NB4 (cell line): ENCODE measurements at regions not wholly inside any gene's neighbourhood (a gene's known extent, or its start where the extent isn't known, plus 50 kb on each side); places are given as distances from the start of the nearest gene placed in this dataset.

ENCODE experiments used
- DNase-seq: peaks from one replicate; pipeline ENCODE4 v3.0.0; 2010; ENCODE audit warnings: low read depth
- H3K4me3 ChIP-seq: one replicate; pipeline ENCODE4 v1.5.1; 2011; ENCODE audit warnings: mild to moderate bottlenecking, low read depth, low read length, moderate library complexity
- CTCF ChIP-seq: IDR thresholded peaks from one replicate; pipeline ENCODE4 v1.5.1; 2012; ENCODE audit warnings: low read depth, low read length
- MAX ChIP-seq: IDR thresholded peaks from 2 replicates; pipeline ENCODE4 v1.6.1; 2011; ENCODE audit warnings: low read depth, low read length
- MYC ChIP-seq: IDR thresholded peaks from 2 replicates; pipeline ENCODE4 v1.6.1; 2011; ENCODE audit warnings: low read depth, low read length
- POLR2A ChIP-seq: IDR thresholded peaks from 2 replicates; pipeline ENCODE4 v1.6.1; 2011; ENCODE audit warnings: mild to moderate bottlenecking; ENCODE audit not compliant: insufficient read length; ENCODE audit errors: extremely low read depth

- no peak overlapping the region for H3K4me3 ChIP-seq
- DNase-seq: no peak
- TF ChIP-seq CTCF (no peak), MYC (no peak), POLR2A (no peak), MAX (no peak)
These were observed 115.1 kb downstream of the KCNE4 start for GRCh38 chr2:223166983-223167650.

GRCh38 chr2:223169830-223170605 is 118.0 kb downstream of the KCNE4 start:
- no peak for DNase-seq
- TF ChIP-seq MAX: no peak
- no peak for TF ChIP-seq POLR2A
- no peak for TF ChIP-seq MYC
- no peak for TF ChIP-seq CTCF
- no peak overlapping the region for H3K4me3 ChIP-seq

GRCh38 chr2:223176970-223177369 is 125.0 kb downstream of the KCNE4 start:
- DNase-seq: no peak
- no peak overlapping the region for H3K4me3 ChIP-seq
- TF ChIP-seq MYC: no peak
- no peak for TF ChIP-seq MAX
- no peak for TF ChIP-seq CTCF

GRCh38 chr2:223180463-223180862 is 128.5 kb downstream of the KCNE4 start:
- no peak for TF ChIP-seq CTCF
- TF ChIP-seq MAX: no peak
- no peak for TF ChIP-seq POLR2A
- no peak for TF ChIP-seq MYC
- H3K4me3 ChIP-seq: no peak overlapping the region
- no peak for DNase-seq

GRCh38 chr2:223181561-223181960 is 129.6 kb downstream of the KCNE4 start:
- H3K4me3 ChIP-seq: no peak overlapping the region
- DNase-seq: no peak
- TF ChIP-seq MYC (no peak), MAX (no peak), POLR2A (no peak), CTCF (no peak)
